ENCODE measurements at regions not wholly inside any gene's neighbourhood (a gene's known extent, or its start where the extent isn't known, plus 50 kb on each side); places are given as distances from the start of the nearest gene placed in this dataset.

GRCh38 chr7:106986450-106986977 lies 58.0 kb upstream of the PRKAR2B start:
- intact Hi-C loops (cut with micrococcal nuclease) = no loop called here
- Mint-ChIP-seq H3K4me1 (ENCODE audit: low read depth) (no peaks in the 10 kb centered on the region), H3K4me3 (no peak overlapping the region), H3K9me3 (no peaks in the 10 kb centered on the region), H3K27me3 (ENCODE audit: low read depth) (no peaks in the 10 kb centered on the region), H3K27ac (no peak overlapping the region), H3K36me3 (ENCODE audit: low read depth) (no peaks in the 10 kb centered on the region)
- DNase-seq = no peak
- CTCF ChIA-PET = no interaction called here

GRCh38 chr7:106987777-106988176 lies 56.7 kb upstream of the PRKAR2B start:
- CTCF ChIA-PET = no interaction called here
- no peak overlapping the region for H3K27ac Mint-ChIP-seq
- H3K9me3 Mint-ChIP-seq = no peaks in the 10 kb centered on the region

GRCh38 chr7:106992511-106992910 lies 52.0 kb upstream of the PRKAR2B start:
- no peaks in the 10 kb centered on the region for H3K4me1 Mint-ChIP-seq (ENCODE audit: low read depth)
- H3K9me3 Mint-ChIP-seq = no peaks in the 10 kb centered on the region
- no peak for DNase-seq
- H3K36me3 Mint-ChIP-seq (ENCODE audit: low read depth) = no peaks in the 10 kb centered on the region
- intact Hi-C loops (cut with micrococcal nuclease) = no loop called here
- no peak overlapping the region for H3K27ac Mint-ChIP-seq
- H3K27me3 Mint-ChIP-seq (ENCODE audit: low read depth) = peaks cover 4% of the 10 kb centered on the region
- H3K4me3 Mint-ChIP-seq = no peak overlapping the region
- CTCF ChIA-PET = no interaction called here

More at GRCh38 chr7:106987777-106988176, 56.7 kb upstream of the PRKAR2B start:
- Mint-ChIP-seq H3K36me3 (ENCODE audit: low read depth) (no peaks in the 10 kb centered on the region), H3K4me3 (no peak overlapping the region), H3K4me1 (ENCODE audit: low read depth) (no peaks in the 10 kb centered on the region), H3K27me3 (ENCODE audit: low read depth) (no peaks in the 10 kb centered on the region)
- intact Hi-C loops (cut with micrococcal nuclease) = no loop called here
- DNase-seq = no peak

All from activated naive CD4-positive, alpha-beta T cell treated with anti-CD3 and anti-CD28 coated beads for 36 hours (primary cell).